GM19324 (cell line): ENCODE measurements at regions not wholly inside any gene's neighbourhood (a gene's known extent, or its start where the extent isn't known, plus 50 kb on each side); places are given as distances from the start of the nearest gene placed in this dataset.

Experiments used
- ATAC-seq: cut with Tn5 transposase; IDR thresholded peaks from one replicate; pipeline ENCODE4 v1.9.1; 2021; ENCODE audit warnings: mild to moderate bottlenecking, moderate library complexity; ENCODE audit not compliant: unreplicated experiment, low FRiP score

DNA sequence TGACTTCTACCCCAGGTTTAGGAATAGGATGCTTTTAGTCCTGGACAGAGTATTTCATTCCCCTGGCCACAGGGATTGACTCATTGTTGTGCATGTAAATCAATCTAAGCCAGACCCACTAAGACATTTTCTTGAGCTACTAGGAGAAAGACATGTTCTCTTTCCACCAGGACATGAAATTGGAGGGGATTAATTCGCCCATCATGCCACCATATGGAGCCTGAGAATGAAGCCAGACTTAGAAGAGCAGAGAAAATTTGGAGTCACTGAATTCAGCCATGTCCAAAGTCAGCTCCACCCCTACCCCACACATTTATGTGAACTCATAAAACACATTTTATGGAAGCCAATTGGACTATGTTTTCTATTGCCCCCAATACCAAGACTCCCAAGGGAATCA, 322.5 kb downstream of the NFIB start:
- no peak for ATAC-seq

DNA sequence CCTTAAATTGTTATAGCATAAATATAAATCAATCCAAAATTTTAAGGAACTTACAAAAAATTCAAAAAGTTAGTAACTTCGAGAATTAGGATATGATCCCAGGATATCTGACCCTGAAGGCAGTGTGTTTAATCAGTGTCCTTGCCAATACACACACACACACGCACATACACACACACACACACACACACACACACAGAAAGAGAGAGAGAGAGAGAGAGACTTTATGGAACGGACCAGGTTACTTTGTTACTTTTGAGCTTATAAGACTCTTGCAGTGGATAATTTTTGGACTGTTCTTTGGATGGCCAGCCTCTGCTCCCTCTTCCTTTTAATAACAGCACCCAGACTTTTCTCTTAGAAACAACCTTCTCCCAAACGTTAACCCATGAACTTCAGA, 322.9 kb downstream of the NFIB start:
- ATAC-seq = no peak

DNA sequence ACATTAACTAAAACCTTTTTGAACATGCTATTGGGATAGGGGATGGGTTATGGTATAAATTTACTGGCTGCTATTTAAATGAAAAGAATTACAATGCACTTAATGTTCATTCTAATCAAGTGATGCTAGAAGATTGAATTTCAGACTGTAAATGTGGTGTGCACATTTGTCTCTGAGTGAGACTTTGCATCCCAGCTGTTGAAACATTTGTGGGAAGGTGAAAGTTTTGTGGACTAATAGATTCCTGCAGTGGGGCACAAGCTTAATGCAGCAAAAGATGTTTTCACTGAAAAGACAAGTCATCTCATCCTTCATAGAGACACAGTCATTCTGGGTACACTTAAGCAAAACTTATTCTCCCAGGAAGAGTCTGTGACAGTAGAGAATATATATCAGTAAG, 323.6 kb downstream of the NFIB start:
- no peak for ATAC-seq

DNA sequence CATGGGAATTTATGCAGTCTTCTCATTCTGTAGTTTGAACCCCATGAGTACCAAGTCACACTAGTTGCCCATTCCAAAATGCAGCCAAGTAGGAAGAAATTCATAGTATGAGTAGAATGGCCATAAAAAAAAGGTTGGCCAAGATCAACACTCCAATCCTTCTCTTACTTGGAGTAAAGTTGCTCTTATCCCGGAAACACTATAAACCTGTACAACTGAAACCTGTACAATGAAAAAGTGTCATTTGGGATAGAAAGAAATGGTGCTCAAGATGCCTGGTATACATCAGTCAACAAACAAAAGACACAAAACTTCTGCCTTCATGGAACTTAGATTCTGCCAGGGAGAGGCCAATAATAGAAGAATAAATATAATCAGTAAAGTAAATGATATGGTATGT, 325.0 kb downstream of the NFIB start:
- no peak for ATAC-seq

DNA sequence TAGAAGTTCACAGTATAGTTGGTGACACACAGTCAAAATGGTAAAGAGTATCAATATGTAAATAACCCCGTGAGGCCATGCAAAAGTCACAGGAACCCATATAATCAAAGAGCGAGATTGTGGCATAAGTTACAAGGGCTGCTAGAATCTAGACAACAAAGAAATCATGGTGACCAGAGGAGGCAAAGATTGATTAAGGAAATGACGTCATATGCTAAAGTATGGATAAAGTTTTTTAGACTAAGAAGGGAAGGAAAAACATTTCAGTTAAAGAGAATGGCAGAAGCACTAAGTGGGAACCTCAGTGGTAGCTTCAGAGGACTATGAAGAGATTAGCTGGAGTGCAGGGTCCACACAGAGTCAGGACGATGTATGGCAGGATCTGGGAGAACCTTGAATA, 330.3 kb downstream of the NFIB start:
- ATAC-seq = no peak

DNA sequence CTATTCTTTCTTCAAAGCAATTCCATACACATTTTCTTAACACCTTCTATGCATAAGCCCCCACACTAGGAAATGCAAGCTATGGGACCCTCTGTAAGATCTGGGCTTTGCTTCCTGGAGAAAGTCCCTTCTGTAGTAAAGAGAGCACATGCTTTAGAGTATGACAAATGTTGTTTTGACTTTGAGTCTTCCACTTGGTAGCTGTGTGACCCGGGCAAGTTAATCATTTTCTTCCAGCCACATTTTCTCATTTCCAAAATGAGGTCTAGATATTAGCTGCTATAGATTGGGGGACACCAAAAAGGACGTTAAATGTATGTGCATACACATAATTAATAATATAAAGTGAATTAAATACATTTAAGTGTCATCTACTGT, 334.0 kb downstream of the NFIB start:
- ATAC-seq = no peak

DNA sequence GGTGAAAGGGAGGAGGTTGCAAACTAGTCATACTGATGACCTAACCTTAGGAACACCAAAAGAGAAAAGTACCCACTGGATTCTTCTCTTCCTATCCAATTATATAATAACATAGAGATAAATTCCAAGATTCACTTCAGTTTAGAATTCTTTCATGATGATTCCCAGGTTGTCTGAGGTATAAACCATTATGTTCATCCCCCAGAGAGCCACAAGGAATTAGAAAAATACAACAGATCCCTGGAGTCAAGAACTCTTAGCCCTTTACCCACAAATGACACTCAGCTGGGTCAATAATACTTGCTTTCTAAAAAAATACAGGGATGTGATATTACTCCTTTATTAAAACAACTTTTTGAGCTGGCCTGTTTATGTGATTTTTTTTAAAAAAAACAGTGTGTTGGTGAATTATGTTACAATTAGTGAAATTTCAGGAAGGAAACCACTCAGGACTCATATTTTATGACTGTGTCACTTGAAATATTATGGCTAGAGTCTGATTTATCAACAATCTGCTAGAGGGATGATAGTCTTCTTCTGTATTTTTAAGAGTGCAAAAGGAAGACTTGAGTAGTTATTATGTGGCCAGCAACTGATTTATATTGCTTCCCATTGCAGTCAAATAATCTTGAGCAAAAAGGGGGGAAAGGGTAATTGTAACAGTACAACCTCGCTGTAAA, 338.2 kb downstream of the NFIB start:
- no peak for ATAC-seq

DNA sequence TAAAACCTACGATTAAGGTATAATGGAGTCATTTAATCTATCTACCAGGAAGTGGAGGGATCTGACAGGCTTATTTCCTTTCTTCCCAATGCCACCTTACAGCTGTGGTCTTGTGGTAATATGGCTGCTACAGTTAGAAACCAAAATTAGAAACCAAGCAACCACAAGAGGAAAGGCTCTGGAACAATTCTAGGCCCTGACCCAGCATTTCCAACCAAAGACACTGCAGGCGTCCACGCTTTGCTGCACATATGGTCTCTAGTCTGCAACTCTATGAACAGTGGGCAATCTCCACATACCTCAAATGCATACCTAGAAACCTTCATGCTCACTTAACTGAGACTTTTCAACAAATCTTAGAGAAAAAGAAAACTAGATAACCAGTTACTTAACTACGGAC, 339.1 kb downstream of the NFIB start:
- ATAC-seq = no peak

DNA sequence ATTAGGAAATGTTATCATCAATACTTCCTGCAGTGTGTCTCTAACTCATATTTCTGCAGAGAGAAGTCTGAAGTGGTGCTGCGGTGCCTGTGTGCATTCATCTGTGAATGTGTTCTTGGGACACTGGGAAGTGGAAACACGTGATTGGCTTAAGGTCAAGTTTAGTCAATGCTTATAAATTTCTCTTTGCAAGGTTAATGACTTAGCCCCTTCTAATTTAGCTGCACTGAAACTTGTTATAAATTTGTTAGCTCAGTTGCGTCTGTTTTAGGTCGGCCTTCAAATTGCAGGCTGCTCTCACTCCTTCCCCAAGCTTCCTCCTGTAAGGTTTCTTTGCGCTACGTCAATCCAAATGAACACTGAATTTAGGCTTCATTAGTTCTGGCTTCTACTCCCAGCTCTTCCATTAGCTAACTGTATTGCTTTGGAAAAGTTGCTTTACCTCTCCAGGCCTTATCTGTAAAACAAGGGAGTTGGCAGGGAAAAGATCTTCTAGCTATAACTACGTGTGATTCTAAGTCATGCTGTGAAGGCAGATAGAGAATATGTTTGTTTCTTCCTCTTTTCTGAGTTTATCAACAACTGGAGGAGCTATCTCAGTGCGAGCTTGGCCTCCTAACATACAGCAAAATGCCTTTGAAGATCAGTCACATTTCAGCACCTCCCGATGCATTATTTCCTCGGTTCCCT, 341.8 kb downstream of the NFIB start:
- ATAC-seq = no peak

DNA sequence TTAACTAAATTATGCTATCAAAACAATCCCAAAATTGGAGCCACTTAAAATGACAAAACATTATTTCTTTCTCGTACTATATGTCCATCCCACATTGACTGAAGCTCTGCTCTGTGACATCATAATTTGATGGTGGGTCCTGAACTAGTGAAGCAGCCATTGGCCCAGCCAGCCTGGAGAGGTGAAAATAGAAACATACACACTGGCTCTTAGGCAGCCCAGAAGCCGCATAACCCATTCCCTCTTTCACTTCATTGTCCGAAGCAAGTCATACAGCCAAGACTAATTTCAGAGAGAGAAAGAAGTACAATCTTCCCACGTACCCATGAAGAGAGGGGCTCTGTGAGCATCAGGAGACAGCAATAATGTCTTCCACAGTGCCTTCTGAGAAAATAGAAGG, 342.5 kb downstream of the NFIB start:
- ATAC-seq = no peak

DNA sequence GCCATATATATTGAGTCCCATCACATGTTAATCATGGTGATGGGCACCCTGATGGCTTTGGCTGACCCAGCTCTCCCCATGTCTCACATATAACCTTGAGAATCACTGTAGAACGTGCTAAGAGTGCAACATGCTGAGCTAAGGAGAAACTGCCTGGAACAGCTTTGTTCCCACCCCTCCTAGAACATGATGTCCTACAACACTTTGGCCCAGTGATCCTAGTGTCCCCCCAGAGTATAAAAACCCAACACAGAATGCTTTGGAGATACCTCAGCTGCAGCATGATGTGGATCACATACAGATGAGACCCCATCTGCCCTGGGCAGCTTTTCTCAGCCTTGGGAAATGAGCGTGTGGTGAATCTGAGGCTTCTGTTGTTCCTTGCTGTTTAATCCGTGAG, 343.5 kb downstream of the NFIB start:
- no peak for ATAC-seq

DNA sequence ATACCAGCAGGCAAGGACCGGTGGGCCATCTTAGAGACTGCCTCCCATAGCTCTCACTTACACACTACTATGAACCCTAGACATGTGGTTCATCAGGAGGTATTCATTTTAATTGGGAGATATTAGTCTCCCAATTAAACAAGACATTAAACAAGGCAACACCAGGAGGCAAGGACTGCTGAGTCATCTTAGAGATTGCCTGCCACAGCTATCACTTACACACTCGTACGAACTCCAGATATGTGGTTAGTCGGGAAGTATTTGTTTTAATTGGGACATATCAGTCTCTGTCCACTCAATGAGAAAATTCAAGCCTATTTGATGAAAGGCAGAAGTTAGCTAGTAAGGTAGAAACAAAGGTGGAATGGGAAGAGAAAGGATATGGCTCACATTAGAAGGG, 343.9 kb downstream of the NFIB start:
- ATAC-seq = no peak

DNA sequence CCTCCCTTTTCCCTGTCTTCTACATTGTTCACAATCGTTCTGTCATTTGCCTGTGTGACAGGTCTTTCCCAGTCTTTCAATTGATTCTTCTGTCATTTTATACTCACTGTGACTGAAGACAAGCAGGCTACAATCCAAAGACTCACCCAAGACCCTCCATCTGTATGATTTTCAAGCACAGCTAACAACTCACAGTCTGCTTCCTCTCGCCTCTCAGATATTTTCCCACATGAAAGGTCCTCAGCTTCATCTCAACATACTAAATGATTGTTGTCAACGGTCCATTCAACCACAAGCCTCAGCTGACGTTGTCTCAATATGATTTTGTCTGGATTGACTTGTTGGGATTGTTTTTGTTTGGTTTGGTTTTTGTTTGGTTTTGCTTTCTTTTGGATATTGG, 346.5 kb downstream of the NFIB start:
- ATAC-seq = no peak

DNA sequence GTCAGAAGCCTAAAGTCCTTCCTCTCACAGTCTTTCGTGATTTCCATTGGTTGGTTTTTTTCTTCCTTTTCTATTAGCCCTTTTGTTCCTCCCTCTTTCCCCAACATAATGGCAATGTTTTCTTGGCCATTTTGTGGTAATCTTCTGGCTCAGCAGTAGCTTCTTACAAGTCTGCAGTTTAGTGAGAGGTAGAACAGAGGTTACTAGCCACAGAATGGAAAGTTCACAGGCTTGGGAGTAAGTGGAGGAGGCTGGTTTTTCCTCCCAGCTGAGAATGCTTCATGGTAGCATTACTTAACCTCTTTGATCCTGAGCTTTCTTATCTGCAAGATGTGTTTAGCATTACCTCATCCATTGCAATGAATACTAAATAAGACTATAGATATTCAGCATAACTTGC, 346.9 kb downstream of the NFIB start:
- no peak for ATAC-seq

DNA sequence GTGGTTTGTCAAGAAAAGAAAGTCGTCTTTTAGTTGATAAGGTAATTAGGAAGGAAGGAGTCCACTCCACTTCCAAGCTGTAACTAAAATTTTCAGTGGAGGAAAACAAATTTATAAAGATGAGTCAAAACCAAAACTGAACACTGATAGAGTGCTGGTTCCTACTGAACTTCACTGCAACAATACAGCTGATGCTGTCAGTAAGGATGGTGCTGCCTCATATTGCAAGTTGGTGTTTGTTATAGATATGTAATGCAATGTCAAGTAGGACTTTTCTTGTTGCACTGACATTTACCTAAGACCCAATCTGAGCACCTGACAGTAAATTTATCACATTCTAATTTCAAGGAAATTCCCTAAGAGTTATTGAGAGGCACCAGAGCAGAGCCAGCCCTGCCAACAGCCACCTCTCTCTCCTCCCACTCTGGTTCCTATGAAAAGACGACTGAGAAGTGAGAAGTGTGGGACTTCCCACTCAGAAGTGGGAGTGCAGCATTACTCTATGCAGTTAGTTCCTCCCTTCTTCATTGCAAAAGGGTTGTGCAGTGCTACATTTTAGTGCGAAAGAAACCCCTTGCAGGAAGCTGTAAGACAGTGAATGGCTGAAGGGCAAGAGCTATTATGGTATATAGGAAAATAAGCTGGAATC, 350.8 kb downstream of the NFIB start:
- no peak for ATAC-seq

DNA sequence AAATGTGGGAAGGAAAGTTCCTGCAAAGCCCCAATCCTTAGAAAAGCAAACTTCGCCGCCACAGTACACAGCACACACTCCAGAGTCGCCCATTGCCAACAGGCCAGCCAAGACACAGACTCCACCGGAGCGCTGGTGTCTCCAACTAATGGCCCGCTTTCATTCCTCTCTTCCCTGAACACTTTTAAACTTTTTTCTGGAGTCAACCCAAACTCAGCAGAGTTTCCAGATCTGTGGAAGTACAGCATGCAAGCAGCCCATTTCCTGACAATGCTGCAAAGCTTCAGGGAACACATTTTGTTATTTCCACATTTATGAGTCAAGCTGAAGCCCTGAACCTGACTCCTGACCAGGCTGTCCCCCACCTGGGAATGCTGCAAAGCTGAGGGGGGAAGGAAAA, 351.9 kb downstream of the NFIB start:
- no peak for ATAC-seq

DNA sequence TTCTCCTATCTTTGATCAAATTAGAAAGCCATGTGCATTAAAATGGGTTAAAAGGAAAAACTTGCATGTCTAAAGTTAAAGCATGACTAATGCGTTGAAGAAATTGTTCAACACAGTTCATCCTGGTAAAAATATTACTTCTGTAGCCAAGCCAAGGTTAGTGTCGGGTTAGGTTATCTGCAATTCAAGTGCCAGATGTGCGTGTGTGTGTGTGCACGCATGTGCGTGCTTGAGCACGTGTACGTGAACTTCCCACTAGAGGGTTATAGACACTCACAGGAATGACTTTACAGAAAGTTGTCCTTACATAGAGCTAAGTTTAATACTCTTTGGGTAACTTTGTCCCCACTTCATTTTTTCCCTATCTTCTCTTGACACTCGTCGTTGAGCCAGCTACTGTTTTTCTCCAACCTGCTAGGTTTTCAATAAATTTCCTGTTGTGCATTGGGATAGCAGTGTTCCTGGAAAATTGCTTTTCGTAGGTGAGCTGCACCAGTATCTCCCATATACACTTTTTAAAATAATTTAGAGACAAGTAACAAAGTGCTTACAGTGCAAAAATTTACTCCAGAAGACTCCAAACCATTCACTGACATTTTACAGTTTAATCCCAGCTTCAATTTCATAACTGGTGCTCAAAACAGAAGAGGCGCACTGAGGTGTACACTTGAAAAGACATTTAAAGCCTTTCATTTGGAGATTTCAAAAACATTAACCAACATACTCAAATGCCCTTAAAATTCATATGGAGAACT, 353.8 kb downstream of the NFIB start:
- no peak for ATAC-seq

DNA sequence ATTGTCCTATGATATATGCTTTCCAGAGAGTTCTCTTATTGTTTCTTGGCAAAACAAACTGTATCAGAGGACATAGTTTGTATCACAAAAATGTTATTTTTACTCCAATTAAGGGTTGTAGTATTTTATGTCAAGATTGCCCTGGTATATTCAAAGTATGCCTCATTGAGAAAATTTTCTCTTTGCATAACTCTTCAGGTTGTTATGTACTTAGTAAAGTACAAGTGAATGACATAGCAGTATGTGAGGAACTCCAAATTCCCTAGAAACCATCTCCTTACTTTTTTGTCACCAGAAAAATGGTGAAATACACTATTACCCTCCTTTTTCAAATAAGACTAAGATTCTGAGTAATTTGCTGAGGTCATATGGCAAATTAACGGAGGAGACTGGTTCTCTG, 355.3 kb downstream of the NFIB start:
- ATAC-seq = no peak

DNA sequence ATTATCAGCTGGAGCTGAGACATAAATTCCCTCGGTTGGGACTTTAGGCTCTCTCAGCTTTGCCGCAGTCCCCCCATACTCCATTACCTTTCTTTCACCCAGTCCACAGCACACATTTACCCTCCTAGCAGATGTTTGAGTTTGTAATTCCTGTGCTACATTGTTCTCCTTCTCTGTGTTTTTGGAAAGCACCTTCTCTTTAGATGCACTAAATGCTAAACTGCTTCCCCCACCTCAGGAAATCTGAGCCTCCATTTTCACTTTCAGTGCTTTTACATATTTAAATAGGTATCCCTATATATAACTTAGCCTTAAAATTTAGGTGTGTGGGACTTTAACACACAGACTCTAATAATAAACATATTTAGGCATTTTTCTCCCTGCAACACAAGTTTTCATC, 356.9 kb downstream of the NFIB start:
- no peak for ATAC-seq

DNA sequence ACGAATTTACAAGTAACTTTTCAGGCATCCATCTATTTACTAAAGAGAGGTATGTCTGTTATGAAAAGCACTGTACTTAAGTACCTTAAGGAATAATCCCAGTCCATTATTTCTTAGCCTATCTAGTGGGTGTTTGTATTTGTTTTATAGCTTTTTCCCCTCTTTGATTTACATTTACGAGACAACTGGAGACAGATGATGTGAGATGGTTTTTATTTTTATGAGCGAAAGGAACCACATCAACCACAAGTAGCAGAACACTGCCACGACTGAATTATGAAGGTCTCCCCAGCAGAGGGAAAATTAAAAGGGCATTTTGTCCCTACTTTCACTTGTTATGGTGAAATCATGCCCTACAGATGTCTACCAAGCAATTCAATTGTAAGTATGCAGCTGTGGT, 357.8 kb downstream of the NFIB start:
- no peak for ATAC-seq

DNA sequence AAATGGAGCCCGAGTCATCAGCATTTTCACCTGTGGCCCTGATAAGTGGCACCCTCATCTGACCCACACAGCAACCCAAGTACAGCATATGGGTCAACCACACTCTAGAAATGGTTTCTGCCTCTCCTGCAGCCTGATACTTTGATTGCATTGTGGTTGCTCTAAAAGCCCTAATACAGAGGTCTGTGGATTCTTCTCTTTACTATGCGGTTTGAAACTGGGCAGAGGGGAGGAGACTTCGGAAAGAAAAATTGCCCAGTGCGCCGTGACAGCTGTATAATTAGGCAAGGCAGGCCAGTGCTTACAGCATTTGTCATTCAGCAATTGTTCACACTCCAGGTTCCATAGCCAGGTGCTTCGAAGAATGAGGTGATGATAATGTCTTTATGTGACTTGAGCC, 361.0 kb downstream of the NFIB start:
- ATAC-seq = no peak
